Ishikawa (cell line): ENCODE measurements at regions not wholly inside any gene's neighbourhood (a gene's known extent, or its start where the extent isn't known, plus 50 kb on each side); places are given as distances from the start of the nearest gene placed in this dataset.

Source experiments
- CEBPB ChIP-seq: IDR thresholded peaks from 2 replicates; pipeline ENCODE4 v1.6.1; 2012
- CREB1 ChIP-seq: IDR thresholded peaks from 2 replicates; pipeline ENCODE4 v1.6.1; 2012; ENCODE audit warnings: low read depth
- EGR1 ChIP-seq: IDR thresholded peaks from 2 replicates; pipeline ENCODE4 v1.6.1; 2012
- EP300 ChIP-seq: IDR thresholded peaks from 2 replicates; pipeline ENCODE4 v1.6.1; 2012; ENCODE audit warnings: borderline replicate concordance
- FOXM1 ChIP-seq: IDR thresholded peaks from 2 replicates; pipeline ENCODE4 v1.6.1; 2012; ENCODE audit warnings: low read depth, borderline replicate concordance
- NFIC ChIP-seq: IDR thresholded peaks from 2 replicates; pipeline ENCODE4 v1.6.1; 2012
- RAD21 ChIP-seq: IDR thresholded peaks from 2 replicates; pipeline ENCODE4 v1.6.1; 2012; ENCODE audit warnings: low read depth
- REST ChIP-seq: IDR thresholded peaks from 2 replicates; pipeline ENCODE4 v1.6.1; 2012; ENCODE audit warnings: low read depth, mild to moderate bottlenecking
- TAF1 ChIP-seq: IDR thresholded peaks from 2 replicates; pipeline ENCODE4 v1.6.1; 2012; ENCODE audit warnings: low read depth, mild to moderate bottlenecking
- TCF12 ChIP-seq: IDR thresholded peaks from 2 replicates; pipeline ENCODE4 v1.6.1; 2012; ENCODE audit warnings: low read depth
- TEAD4 ChIP-seq: IDR thresholded peaks from 2 replicates; pipeline ENCODE4 v1.6.1; 2012
- USF1 ChIP-seq: IDR thresholded peaks from 2 replicates; pipeline ENCODE4 v1.6.1; 2012
- ZBTB7A ChIP-seq: IDR thresholded peaks from 2 replicates; pipeline ENCODE4 v1.6.1; 2012; ENCODE audit warnings: low read depth
- TF ChIP-seq, protein P1 (sequence below): IDR thresholded peaks from 2 replicates; pipeline ENCODE4 v1.6.1; 2012

DNA sequence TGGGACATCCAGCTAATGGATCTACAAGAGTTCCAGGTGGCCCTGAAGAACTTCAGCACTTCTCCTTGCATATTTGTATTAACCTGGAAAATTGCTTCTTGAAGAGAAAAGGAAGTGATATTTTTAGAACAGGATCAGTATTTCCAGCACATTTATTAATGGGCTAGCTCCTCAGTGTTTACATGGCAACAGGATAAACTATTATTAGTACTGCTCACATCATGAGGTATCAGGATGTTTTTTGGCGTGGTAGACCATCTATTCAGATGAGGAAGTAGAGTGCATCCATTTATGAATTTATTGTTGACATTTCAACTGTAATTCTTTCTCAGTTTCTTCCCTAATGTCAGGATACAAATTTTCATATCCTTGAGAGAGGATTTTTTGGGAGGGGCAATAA, 144.4 kb downstream of the KCNRG start:
- TF ChIP-seq EP300 (no peak), REST (no peak), NFIC (no peak), ZBTB7A (no peak), USF1 (no peak), RAD21 (no peak), TEAD4 (no peak), CREB1 (no peak), FOXM1 (no peak), TAF1 (no peak)
- TF ChIP-seq, protein P1, sequence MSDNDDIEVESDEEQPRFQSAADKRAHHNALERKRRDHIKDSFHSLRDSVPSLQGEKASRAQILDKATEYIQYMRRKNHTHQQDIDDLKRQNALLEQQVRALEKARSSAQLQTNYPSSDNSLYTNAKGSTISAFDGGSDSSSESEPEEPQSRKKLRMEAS, result no peak

DNA sequence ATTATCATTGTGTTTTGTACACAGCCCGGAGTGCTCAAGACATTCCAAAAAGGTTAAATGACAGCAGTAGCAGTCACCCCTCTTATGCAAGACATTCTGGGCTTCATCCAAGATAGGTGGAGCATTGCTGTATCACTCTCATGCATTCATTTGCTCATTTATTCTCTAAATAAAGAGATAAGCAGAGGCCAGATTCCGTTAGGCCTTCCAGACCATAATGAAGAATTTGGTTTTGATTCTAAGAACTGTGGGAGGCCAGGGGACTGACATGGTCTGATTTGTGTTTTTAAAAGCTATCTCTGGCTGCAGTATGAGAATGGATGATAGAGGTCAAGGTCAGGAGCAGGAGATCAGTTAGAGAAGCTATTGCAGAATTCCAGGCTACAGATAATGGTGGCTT, 145.8 kb downstream of the KCNRG start:
- TF ChIP-seq REST (no peak), TCF12 (no peak), RAD21 (no peak), TAF1 (no peak), CEBPB (peak; percentile 65), FOXM1 (no peak), USF1 (no peak), TEAD4 (no peak)

DNA sequence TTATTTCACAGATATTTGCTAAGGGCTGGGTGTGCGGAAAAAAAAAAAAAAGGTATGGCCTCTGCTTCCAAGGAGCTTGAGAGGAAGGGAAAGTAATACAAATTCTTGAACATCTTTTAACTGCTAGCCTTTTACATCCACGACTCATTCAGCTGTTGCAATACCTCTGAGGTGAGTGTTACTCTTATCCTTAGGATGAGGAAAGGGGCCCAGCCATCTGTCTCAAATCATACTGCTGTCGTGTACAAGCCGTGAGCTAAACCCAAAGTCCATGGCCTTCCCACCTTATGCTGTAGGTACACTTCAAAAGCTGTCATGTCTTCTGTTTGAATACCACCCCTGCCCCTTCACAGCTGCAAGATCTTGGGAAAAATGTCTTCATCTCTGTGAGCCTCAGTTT, 146.8 kb downstream of the KCNRG start:
- no peak for TF ChIP-seq EP300
- no peak for TF ChIP-seq REST
- TF ChIP-seq ZBTB7A, result no peak
- no peak for TF ChIP-seq NFIC
- no peak for TF ChIP-seq TCF12
- no peak for TF ChIP-seq CEBPB
- TF ChIP-seq TAF1, result no peak
- no peak for TF ChIP-seq FOXM1
- no peak for TF ChIP-seq RAD21
- TF ChIP-seq USF1, result no peak
- no peak for TF ChIP-seq TEAD4

DNA sequence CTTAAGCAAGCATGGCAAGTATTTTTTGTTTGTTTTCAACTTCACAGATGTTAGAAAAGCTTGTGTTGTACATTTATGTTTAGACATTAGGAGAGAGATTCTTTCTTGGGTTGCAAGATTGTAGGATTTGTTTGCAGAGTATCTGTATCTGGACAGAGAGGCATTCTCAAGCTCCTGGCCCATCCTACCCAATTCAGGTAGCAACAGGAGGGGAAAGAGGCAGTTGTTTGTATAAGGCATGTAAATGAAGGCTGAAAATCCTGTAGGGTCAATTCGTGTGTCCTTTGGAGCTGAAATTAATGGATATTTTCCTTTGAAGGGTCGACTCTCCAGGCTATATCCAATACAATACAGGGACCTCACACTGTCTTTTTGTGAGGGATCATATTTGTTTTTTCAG, 147.3 kb downstream of the KCNRG start:
- no peak for TF ChIP-seq NFIC
- TF ChIP-seq RAD21, result no peak
- TF ChIP-seq CEBPB, result no peak
- TF ChIP-seq EP300, result no peak
- TF ChIP-seq, protein P1, result no peak
- no peak for TF ChIP-seq FOXM1
- no peak for TF ChIP-seq EGR1
